ENCODE measurements at regions not wholly inside any gene's neighbourhood (a gene's known extent, or its start where the extent isn't known, plus 50 kb on each side); places are given as distances from the start of the nearest gene placed in this dataset.
"Not testable (repeated sequence)": the region's sequence is repeated elsewhere in the genome, so short reads cannot be mapped to it uniquely, and the experiment has no call there.

GRCh38 chr2:34242763-34243123 lies 643.6 kb upstream of the FAM98A start:
- no peak for DNase-seq

- no peak for DNase-seq
Observed at GRCh38 chr2:34241905-34242762, 643.0 kb upstream of the FAM98A start.

GRCh38 chr2:34239511-34239910 lies 640.4 kb upstream of the FAM98A start:
- no peak for DNase-seq

GRCh38 chr2:34234823-34235222 lies 635.7 kb upstream of the FAM98A start:
- no peak for DNase-seq

- no peak for DNase-seq
Observed at GRCh38 chr2:34229998-34230397, 630.9 kb upstream of the FAM98A start.

- DNase-seq = no peak
Observed at GRCh38 chr2:34215174-34215573, 616.1 kb upstream of the FAM98A start.

GRCh38 chr2:34210382-34210781 lies 611.3 kb upstream of the FAM98A start:
- not testable (repeated sequence) for DNase-seq

GRCh38 chr2:34204560-34204959 lies 605.5 kb upstream of the FAM98A start:
- DNase-seq = no peak

- no peak for DNase-seq
Observed at GRCh38 chr2:34201099-34201498, 602.0 kb upstream of the FAM98A start.

- no peak for DNase-seq
Observed at GRCh38 chr2:34199971-34200370, 600.9 kb upstream of the FAM98A start.

GRCh38 chr2:34193164-34193563 lies 594.1 kb upstream of the FAM98A start:
- DNase-seq = no peak

GRCh38 chr2:34188464-34189303 lies 589.6 kb upstream of the FAM98A start:
- DNase-seq = no peak

GRCh38 chr2:34179511-34179910 lies 580.4 kb upstream of the FAM98A start:
- DNase-seq = no peak

- DNase-seq = no peak
Observed at GRCh38 chr2:34178482-34178881, 579.4 kb upstream of the FAM98A start.

- no peak for DNase-seq
Observed at GRCh38 chr2:34176693-34177092, 577.6 kb upstream of the FAM98A start.

- no peak for DNase-seq
Observed at GRCh38 chr2:34174506-34174905, 575.4 kb upstream of the FAM98A start.

- no peak for DNase-seq
Observed at GRCh38 chr2:34162231-34162630, 563.1 kb upstream of the FAM98A start.

GRCh38 chr2:34161549-34161948 lies 562.5 kb upstream of the FAM98A start:
- DNase-seq = no peak

- no peak for DNase-seq
Observed at GRCh38 chr2:34159901-34160300, 560.8 kb upstream of the FAM98A start.

GRCh38 chr2:34153484-34153883 lies 554.4 kb upstream of the FAM98A start:
- no peak for DNase-seq

- no peak for DNase-seq
Observed at GRCh38 chr2:34147780-34148179, 548.7 kb upstream of the FAM98A start.

GRCh38 chr2:34143149-34143548 lies 544.0 kb upstream of the FAM98A start:
- DNase-seq = no peak

- DNase-seq = not testable (repeated sequence)
Observed at GRCh38 chr2:34142531-34143008, 543.5 kb upstream of the FAM98A start.

- DNase-seq = not testable (repeated sequence)
Observed at GRCh38 chr2:34133065-34133464, 534.0 kb upstream of the FAM98A start.
